GM12873 (cell line): ENCODE measurements at regions not wholly inside any gene's neighbourhood (a gene's known extent, or its start where the extent isn't known, plus 50 kb on each side); places are given as distances from the start of the nearest gene placed in this dataset.

Experiments used
- CTCF ChIP-seq: IDR thresholded peaks from 2 replicates; pipeline ENCODE4 v1.5.1; 2012; ENCODE audit warnings: low read depth, mild to moderate bottlenecking, moderate library complexity, low read length, control low read depth; ENCODE audit not compliant: insufficient read depth; ENCODE audit errors: missing control alignments

DNA sequence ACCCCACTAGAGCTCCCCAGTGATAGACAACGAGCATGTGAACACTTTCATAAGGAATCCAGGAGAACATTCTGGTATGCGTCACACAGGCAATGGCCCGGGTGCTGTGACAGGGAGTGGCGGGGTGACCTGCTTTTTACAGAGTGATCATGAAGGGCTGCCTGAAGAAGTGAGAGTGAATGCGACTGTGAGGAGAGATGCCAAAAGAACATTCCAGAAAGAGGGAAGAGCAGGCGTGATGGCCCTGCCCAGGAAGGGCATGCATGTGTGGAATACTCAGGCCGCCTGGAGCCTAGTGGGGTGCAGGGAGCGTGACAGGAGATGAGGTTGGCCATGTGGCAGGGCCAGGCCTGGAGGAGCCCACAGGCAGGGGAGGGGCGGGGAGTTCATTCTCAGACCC, 53.8 kb downstream of the FZD10 start:
- no peak for TF ChIP-seq CTCF

- no peak for TF ChIP-seq CTCF
Observed at GRCh38 chr12:130218682-130219081, 56.4 kb downstream of the FZD10 start.

DNA sequence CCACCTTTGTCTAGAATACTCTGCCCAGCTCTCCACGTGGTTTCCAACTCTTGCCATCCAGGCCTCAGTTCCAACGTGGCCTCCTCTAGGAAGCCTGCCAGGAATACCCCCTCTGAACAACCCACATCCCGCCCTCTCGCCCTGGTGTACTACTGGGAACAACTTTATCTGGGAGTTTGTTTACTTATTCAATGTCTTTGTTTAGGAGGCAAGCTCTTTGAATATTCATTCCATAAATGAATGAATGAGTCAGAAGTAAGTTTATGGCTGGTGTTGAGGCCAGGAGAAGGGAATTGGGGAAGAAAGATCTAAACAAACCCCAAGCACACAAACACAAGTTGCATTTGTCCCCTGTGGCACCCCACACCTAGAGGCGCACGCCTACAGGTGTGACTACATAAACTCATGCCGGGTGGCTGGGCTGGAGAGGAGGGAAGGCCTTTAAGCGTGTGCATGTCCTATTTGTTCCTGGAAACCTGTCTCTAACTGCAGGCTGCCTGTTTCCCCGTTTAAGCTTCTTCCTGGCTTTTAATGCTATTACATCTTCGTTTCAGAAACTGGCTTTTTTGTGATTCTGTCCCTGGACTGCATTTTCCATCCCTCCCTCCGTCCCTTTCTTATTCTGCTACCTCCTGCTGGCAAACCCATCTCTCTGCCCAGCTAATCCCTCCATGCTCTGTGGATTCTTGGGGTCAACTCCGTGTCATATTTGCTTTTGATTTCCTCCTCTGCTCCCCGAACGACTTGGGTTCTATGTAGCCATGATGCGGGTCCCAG, 57.9 kb downstream of the FZD10 start:
- TF ChIP-seq CTCF = no peak

- no peak for TF ChIP-seq CTCF
Observed at GRCh38 chr12:130220706-130221100, 58.4 kb downstream of the FZD10 start.

DNA sequence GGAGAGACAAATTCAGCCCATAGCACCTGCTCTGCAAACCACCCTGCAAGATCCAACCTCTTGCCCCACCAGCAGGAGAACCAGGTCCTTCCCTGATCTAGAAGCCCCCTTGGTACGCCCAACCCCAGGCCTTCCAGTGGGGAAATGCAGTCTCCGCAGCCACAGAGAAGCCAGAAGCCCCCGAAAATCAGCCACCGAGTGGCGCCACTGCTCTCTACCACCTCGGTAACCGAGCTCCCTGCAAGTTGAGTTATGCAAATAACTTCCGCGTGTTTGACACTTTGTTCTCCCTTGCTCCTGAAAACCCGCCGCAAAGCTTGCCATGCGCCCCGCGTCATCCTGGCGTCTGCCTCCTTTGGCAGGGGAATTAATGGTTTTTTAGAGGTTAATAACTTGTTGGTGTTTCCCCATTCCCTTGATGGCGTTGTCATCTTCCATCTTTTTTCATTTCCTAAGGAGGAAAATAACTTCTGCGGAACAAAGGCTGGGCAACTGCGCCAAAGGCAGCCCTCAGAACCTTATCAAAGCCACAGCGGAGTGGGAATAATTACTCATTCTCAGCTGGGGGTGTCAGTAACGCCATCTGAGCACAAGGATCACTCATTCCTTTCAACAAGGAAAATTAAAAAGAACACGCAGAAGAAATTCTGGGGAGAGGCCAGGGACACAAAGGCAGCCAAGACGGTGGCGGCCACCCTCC, 60.4 kb downstream of the FZD10 start:
- TF ChIP-seq CTCF = no peak

GRCh38 chr12:130223767-130224244, 61.5 kb downstream of the FZD10 start:
- no peak for TF ChIP-seq CTCF

- TF ChIP-seq CTCF = no peak
Observed at GRCh38 chr12:130224613-130225012, 62.3 kb downstream of the FZD10 start.
